NCI-H748 treated with DMSO at 0.1 percent for 48 hours (cell line): ENCODE measurements at regions not wholly inside any gene's neighbourhood (a gene's known extent, or its start where the extent isn't known, plus 50 kb on each side); places are given as distances from the start of the nearest gene placed in this dataset.
A peak's percentile ranks its signal among the peaks of the same experiment; 100 is the strongest.

Experiments used
- DNase-seq: peaks from one replicate; lab custom pipeline; 2025; lab: John Stamatoyannopoulos, UW

DNA sequence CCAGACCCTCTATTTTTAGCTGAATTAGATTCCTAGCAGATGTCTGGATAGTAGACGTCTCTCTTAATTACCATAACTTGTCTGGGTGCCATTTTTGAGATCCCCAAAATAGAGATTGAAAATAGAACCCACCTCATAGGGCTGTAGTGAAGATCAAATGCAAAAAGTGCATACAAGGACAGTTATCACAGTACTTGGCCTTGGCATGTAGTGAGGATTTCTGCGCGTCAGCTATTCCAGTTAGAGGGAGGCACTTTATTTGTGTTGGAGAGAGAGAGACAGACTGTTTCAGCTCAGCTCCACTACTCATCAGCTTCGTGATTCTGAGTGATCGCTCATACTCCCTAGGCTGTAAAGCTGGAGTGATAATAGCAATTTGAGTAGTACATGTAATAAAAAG, 59.6 kb upstream of the CDH13 start:
- no peak for DNase-seq

DNA sequence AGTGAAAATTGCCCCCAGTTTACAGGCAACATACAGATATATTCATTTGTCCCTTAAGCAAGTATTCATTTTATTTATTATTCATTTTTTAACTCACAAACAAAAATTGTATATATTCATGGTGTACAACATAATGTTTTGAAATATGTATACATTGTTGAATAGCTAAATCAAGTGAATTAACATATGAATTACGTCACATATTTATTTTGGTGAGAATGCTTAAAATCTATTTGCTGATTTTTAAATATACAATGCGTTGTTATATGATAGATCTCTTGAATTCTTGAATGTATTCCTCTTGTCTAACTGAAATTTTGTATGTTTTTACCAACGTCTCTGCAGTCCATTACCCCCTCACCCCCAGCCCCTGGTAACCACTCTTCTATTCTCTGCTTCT, 63.4 kb upstream of the CDH13 start:
- no peak for DNase-seq

DNA sequence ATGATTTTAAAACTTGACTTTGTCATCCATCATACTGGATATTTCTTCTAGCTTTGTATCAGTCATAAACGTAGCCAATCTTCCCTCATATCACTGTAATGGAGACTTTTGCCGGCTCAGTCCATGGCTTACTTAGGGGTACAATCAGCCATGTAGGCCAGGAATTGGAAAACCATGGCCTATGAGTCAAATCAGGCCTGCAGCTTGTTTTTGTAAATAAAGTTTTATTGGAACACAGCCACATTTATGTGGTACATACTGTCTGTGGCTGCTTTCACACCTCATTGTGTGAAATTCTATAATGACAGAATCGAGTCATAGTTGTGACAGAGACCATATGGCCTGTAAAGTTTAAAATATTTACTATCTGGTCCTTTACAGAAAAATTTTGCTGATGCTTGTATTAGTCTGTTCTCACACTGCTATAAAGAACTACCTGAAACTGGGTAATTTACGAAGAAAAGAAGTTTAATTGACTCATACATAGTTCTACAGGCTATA, 64.5 kb upstream of the CDH13 start:
- DNase-seq: no peak

GRCh38 chr16:82560805-82561325, 65.9 kb upstream of the CDH13 start:
- DNase-seq: no peak

GRCh38 chr16:82544378-82545160, 82.2 kb upstream of the CDH13 start:
- DNase-seq: no peak

GRCh38 chr16:82542714-82543113, 84.1 kb upstream of the CDH13 start:
- no peak for DNase-seq

DNA sequence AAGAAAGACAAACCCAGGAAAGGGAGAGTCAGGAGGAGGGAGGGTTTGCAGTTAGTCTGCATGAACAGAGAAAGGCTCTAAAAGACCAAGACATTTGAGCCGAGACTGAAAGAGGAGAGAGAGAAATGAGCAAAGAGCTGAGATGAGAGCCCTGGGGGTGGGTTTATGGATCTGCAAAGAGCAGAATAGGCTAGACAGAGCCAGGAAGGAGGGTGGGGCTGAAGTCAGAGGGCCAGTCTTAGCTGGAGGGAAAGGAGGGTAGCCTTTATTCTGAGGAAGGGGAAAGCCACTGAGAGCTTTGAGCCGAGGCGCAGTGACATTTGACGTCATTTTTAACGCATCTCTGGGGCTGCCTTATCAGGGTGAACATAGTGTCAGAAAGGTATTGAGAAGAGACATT, 85.7 kb upstream of the CDH13 start:
- no peak for DNase-seq

GRCh38 chr16:82535764-82536163, 91.0 kb upstream of the CDH13 start:
- no peak for DNase-seq

DNA sequence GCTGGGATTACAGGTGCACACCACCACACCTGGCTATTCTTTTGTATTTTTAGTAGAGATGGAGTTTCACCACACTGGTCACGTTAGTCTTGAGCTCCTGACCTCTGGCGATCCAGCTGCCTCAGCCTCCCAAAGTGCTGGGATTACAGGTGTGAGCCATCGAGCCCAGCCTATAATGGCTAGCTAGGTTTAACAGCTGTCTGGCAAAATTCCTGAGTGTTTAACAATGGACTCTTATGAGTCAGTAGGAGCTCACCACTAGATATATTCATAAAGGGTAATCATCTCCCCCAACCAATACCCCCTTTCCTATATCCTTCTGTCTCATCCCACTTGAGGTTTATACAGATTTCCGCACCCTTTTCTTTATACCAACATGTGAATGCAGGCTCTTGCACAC, 91.5 kb upstream of the CDH13 start:
- DNase-seq: no peak

- DNase-seq: no peak
Observed at GRCh38 chr16:82533189-82533588, 93.6 kb upstream of the CDH13 start.

DNA sequence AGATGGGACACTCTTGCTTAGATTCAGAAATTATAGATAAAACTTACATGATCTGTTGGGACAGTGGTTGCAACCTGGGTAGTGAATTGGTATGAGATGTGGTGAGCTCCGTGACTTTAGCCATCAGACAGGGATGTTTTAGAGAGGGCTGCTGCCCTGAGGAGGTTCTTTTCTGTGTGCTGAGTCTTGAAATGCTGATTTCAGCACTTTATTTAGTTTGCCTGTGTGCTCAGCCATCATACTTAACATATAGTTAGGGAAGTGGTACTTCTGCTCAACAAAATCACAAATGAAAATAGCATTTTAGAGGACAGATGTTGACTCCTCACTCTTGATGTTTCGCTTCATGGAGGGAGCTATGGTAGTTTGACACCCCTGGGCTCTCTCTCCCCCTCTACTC, 95.9 kb upstream of the CDH13 start:
- DNase-seq: no peak

DNA sequence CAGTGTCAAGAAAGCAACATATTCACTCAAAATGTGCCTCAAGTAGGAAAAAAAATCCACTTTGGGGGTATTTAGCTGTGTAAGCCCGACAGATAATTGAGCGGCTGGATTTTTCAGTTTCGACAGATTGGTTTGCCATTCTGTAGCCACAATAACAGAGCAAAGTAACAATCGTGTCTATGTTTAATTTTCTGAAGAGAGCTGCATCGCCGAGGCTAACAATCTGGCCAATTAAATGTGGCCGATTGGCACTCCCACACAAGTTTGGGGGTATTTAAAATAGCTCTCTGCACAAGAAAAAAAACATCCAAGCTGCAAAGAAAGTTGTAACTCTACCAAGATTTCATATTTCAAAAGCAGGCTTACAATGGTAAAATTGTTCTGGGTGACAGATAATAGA, 99.7 kb upstream of the CDH13 start:
- DNase-seq: no peak

DNA sequence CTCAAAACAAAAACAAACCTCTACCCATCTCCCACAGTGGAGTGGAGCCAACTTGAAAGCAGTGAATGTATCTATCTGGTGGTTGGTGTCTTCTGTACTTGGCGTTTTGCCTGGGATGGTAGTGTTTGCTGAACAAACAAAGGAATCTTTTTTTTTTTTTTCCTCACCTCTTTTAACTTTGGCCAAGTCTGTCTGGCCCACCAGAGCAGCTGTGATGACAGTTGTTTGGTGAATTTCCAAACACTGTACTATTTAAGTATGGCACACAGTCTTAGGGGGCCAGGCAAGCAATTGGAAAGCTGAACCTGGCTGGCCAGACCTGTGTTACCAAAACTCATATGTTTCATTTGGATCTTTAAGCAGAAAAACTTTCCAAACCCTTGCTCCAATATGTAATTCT, 101.8 kb upstream of the CDH13 start:
- peak; percentile 12 for DNase-seq

DNA sequence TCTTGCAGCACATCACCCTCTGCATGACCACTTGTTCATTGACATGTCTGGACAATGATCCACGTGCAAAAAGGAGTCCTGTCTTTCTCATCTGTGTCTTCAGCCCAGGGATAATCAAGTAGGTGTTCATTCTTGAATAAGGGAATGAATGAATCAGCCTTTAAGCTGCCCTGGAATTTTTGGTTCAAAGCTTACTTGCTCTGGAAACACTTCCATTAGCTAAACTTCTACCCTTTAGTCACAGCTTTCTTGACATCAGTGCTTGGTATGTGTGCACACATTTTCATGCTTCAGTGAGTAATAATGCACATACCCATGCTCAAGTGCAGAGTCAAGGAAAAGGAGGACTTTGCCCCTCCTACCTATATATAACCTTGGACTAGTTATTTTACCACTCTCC, 103.0 kb upstream of the CDH13 start:
- DNase-seq: no peak

GRCh38 chr16:82522026-82522425, 104.7 kb upstream of the CDH13 start:
- DNase-seq: no peak

- DNase-seq: no peak
Observed at GRCh38 chr16:82518811-82519210, 108.0 kb upstream of the CDH13 start.

GRCh38 chr16:82514262-82514661, 112.5 kb upstream of the CDH13 start:
- DNase-seq: no peak

DNA sequence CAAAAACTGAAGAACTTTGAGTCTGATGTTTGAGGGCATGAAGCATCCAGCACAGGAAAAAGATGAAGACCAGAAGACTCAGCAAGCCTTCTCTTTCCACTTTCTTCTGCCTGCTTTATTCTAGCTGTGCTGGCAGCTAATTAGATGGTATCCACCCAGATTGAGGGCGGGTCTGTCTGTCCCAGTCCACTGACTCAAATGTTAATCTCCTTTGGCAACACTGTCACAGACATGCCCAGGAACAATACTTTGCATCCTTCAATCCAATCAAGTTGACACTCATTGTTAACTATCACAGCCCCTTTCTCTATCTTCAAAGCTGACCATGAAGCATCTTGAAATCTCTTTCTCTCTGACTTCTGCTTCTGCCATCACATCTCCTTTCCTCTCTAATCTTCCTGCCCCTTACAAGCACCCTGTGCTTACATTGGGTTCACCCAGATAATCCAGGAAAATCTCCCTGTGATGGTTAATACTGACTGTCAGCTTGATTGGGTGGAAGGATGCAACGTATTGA, 115.9 kb upstream of the CDH13 start:
- no peak for DNase-seq

DNA sequence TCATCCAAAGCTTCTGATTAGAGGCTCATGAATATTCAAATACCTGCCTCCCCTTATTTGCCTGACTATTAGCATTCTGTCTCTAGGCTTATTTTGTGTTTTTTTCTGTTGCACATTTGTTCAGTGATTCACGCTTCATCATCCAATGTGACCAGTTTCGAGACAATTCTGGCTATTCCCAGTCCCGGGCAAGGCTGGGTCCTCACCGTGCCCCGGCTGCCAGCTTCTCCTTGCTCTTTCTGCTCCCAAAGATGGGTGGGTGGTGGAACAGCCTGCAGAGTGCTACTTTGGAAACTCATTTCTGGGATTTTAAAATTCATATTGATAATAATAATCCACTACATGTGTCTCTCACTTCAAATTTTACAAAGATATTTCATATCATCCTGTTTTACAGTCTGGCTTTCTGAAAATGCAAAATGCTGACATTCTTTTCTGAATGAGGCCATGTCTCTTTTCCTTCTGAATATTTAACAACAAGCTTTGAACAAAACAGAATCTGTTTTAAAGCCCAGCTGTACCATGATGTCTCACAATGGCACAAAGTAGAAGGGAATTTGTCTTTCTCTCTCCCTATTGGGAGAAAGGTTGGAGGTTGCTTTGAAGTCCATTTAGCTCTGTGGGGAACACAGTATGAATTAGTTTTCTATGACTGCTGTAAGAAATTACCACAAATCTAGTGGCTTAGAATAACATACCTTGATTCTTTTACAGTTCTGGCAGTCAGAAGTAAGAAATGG, 116.9 kb upstream of the CDH13 start:
- DNase-seq: no peak

- no peak for DNase-seq
Observed at GRCh38 chr16:82506692-82507670, 119.8 kb upstream of the CDH13 start.

DNA sequence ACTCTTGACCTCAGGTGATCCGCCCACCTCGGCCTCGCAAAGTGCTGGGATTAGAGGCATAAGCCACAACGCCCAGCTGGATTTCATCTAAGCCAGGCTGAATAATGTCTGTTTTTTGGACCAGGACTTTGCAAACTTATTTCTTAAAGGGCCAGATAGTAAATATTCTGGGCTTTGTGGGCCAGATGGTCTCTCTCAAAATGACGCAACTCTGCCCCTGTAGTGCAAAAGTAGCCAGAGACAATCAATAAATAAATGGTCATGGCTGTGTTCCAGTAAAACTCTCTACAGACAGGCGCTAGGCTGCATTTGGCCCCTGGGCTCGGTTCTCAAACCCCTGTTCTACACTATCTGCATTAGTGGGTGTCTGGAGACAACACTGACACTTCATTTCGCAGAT, 121.9 kb upstream of the CDH13 start:
- DNase-seq: no peak

DNA sequence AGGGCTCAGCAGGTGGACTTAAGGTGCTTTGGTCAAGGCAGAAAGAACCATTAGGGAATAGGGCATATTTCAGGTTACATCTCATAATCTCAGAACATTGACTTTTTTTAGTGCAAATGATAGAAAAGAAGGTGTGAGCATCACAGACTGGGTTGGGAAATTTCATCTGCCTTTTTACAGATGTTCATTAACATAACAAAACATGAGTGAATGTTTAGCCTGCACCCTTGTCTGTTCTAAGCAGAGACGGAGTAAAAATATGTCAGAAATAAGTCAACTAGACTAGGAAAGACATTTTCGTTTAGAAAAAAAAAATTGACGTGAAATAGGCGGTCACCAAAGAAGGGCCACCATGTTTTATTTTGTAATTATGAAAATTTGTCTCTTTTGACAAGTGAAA, 127.5 kb upstream of the CDH13 start:
- no peak for DNase-seq
